HFF-Myc (cell line): ENCODE measurements at regions not wholly inside any gene's neighbourhood (a gene's known extent, or its start where the extent isn't known, plus 50 kb on each side); places are given as distances from the start of the nearest gene placed in this dataset.

Experiments used
- DNase-seq: peaks from one replicate; pipeline ENCODE4 v3.0.0-alpha.2; 2011; ENCODE audit warnings: low read depth; ENCODE audit errors: extremely low read depth
- H3K4me3 ChIP-seq: replicated peaks from 2 replicates; pipeline ENCODE4 v1.5.1; 2011; ENCODE audit warnings: low read depth, mild to moderate bottlenecking, control low read depth, low read length
- CTCF ChIP-seq: IDR thresholded peaks from 2 replicates; pipeline ENCODE4 v1.5.1; 2012; ENCODE audit warnings: mild to moderate bottlenecking, low read depth, low read length, control low read depth; ENCODE audit errors: missing control alignments

GRCh38 chr3:152785051-152785450 lies 49.9 kb upstream of the P2RY1 start:
- no peak overlapping the region for H3K4me3 ChIP-seq
- DNase-seq, result no peak
- no peak for TF ChIP-seq CTCF
